ENCODE measurements at regions not wholly inside any gene's neighbourhood (a gene's known extent, or its start where the extent isn't known, plus 50 kb on each side); places are given as distances from the start of the nearest gene placed in this dataset.

DNA sequence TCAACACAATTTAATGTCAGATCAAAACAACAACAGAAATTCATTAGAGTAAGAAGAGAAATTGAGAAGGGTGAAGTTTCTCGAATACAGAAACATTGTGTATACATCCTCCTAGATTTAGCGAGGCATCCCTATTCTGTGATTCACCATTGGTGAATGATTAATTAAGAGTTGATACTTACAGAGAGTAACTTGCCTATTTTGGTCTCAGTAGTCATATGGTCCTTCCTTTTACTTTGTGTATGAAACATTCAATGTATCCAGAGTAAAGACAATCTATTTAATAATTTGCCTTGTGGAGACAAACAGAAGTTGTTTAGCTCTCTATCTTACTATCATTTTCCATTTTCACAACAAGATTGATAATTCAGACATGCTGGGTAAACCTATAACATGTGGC is 432.0 kb downstream of the ZPLD1 start:
- H3K27ac ChIP-seq (ENCODE audit: low read depth, low read length) = no peak overlapping the region
- H2BK15ac ChIP-seq (ENCODE audit: low read length) = no peak overlapping the region
- H3K4me3 ChIP-seq (ENCODE audit: extremely low read depth in 1 of 4, insufficient read depth in 2 of 4, low read depth in 3 of 4, low read length in 4 of 4) = no peak overlapping the region
- ChIA-PET CTCF (ENCODE audit: partially characterized antibody) (no interaction called here), POLR2A (ENCODE audit: partially characterized antibody) (no interaction called here)
- no peaks in the 10 kb centered on the region for H4K20me1 ChIP-seq (replicated peaks in 1 of 2; ENCODE audit: control insufficient read depth in 1 of 2, insufficient read depth in 2 of 2, low read length in 2 of 2)
- H2BK120ac ChIP-seq (replicated peaks; ENCODE audit: low read depth, low read length) = no peak overlapping the region
- no peaks in the 10 kb centered on the region; the same call in 1 of the 2 replicates for H3K23me2 ChIP-seq (ENCODE audit: low read depth, low read length)
- no peak overlapping the region for H2AK5ac ChIP-seq (ENCODE audit: low read depth, low read length)
- H2BK12ac ChIP-seq (ENCODE audit: low read depth, low read length) = no peak overlapping the region
- H3K9ac ChIP-seq (replicated peaks in 1 of 4; ENCODE audit: extremely low read depth in 1 of 4, low read depth in 3 of 4, low read length in 3 of 4) = no peak overlapping the region
- H3K27me3 ChIP-seq (replicated peaks in 1 of 4; ENCODE audit: control insufficient read depth in 3 of 4, extremely low read depth in 1 of 4, insufficient read depth in 3 of 4, low read length in 3 of 4) = no peaks in the 10 kb centered on the region
- H3K36me3 ChIP-seq (ENCODE audit: control insufficient read depth in 2 of 4, insufficient read depth in 4 of 4, low read length in 3 of 4) = no peaks in the 10 kb centered on the region
- no peak overlapping the region for H4K8ac ChIP-seq (ENCODE audit: extremely low read depth, insufficient read depth, low read length)
- no peaks in the 10 kb centered on the region for H3K4me1 ChIP-seq (replicated peaks in 1 of 4; ENCODE audit: control insufficient read depth in 3 of 4, insufficient read depth in 4 of 4, low read length in 3 of 4)
- no peaks in the 10 kb centered on the region for H3K9me3 ChIP-seq (ENCODE audit: insufficient read depth in 2 of 2, low read depth in 1 of 2, low read length in 1 of 2)
- no peak overlapping the region for H3K14ac ChIP-seq (ENCODE audit: insufficient read length)
- H2BK5ac ChIP-seq (ENCODE audit: low read depth, low read length) = no peak overlapping the region
- H2BK20ac ChIP-seq (ENCODE audit: low read length) = no peak overlapping the region
- H3K18ac ChIP-seq (ENCODE audit: extremely low read depth, low read length) = no peak overlapping the region
- H4K5ac ChIP-seq (ENCODE audit: insufficient read length, low read depth, low read length) = no peak overlapping the region
- no peak overlapping the region for H2AFZ ChIP-seq (ENCODE audit: low read length)
- TF ChIP-seq KDM5A (IDR thresholded peaks at IDR 0.05; ENCODE audit: low read length) = no peak
- no peak for TF ChIP-seq CBX8 (IDR thresholded peaks at IDR 0.05; ENCODE audit: borderline replicate concordance, low read depth, low read length)
- TF ChIP-seq CEBPB (IDR thresholded peaks at IDR 0.05; ENCODE audit: low read depth, low read length) = no peak
- TF ChIP-seq CTCF (IDR thresholded peaks at IDR 0.05; ENCODE audit: control extremely low read depth in 1 of 3, insufficient read depth in 1 of 3, low read depth in 1 of 3, low read length in 3 of 3) = no peak
- no peak for TF ChIP-seq MAFK (IDR thresholded peaks at IDR 0.05; ENCODE audit: low read depth, low read length)
- no peak for TF ChIP-seq JUN (IDR thresholded peaks at IDR 0.05; ENCODE audit: low read depth, low read length)
- WGBS, 2 experiments (ENCODE audit: extremely low coverage in 1 of 2, insufficient coverage in 1 of 2, insufficient read length in 1 of 2, insufficient replicate concordance in 2 of 2, low coverage in 1 of 2, low lambda C conversion rate in 2 of 2, missing lambda C conversion rate in 1 of 2) = 91% methylated on average over 2 of the region's 2 CpGs; no CpG with 5 or more reads in 1 of the 2 experiments
- H3K79me1 ChIP-seq (ENCODE audit: low read depth, low read length) = no peaks in the 10 kb centered on the region
- H4K91ac ChIP-seq (replicated peaks; ENCODE audit: insufficient read length, low read length) = no peak overlapping the region
- H3K23ac ChIP-seq (ENCODE audit: insufficient read length) = no peak overlapping the region
- FAIRE-seq (no peak), DNase-seq (ENCODE audit: low read depth in 1 of 2, low spot score in 2 of 2) (no peak)
- H3K79me2 ChIP-seq (ENCODE audit: control insufficient read depth in 1 of 2, insufficient read depth in 2 of 2, low read length in 2 of 2) = no peaks in the 10 kb centered on the region
- H3K4me2 ChIP-seq (ENCODE audit: insufficient read depth in 1 of 2, low read depth in 2 of 2, low read length in 2 of 2) = no peak overlapping the region
- no peak overlapping the region for H3K56ac ChIP-seq (replicated peaks; ENCODE audit: insufficient read length, low read depth, low read length)
- no peak overlapping the region for H3K4ac ChIP-seq (replicated peaks; ENCODE audit: insufficient read length, low read depth, low read length)
